Epithelial cell of prostate (primary cell): ENCODE measurements at regions not wholly inside any gene's neighbourhood (a gene's known extent, or its start where the extent isn't known, plus 50 kb on each side); places are given as distances from the start of the nearest gene placed in this dataset.
"Not testable (repeated sequence)": the region's sequence is repeated elsewhere in the genome, so short reads cannot be mapped to it uniquely, and the experiment has no call there.

Experiments
- DNase-seq: peaks from one replicate; pipeline ENCODE4 v3.0.0-alpha.2; 2011; ENCODE audit warnings: low read depth, low spot score
- H3K27ac ChIP-seq: fragments of 450-650 bp; 2 replicates; pipeline ENCODE4 v1.5.1; 2017; ENCODE audit warnings: mild to moderate bottlenecking

DNA sequence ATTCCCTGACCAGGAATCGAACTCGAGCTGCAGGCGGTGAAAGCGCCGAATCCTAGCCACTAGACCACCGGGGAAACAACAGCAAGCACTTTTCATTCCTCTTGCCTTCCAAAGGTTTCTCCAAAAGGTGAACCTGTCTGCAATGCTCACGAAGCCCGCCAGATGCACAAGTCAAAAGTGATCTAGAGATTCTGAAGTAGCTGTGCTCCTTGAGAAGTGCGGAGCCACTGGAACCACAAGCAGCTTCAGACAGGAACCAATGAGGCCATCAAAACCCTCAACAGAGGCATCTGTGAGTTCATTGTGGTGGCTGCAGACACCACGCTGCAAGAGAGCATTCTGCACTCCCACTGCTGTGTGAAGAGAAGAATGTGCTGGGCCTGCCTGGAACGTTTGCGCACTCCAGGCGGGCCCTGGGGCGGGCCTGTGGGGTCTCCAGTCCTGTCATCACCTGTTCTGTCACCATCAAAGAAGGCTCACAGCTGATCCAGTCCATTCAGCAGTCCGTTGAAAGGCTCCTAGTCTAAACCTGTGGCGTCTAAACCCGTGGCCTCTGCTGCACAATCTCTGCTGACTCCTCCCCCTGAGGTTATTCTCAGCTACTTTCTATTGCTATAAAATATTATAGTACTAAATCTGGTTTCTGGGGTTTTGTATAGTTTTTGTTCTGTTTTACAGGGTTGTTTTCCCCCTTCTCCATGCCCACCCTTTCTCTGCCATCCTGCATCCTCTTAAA lies 89.5 kb upstream of the FCGR1A start:
- H3K27ac ChIP-seq, DNase-seq: not testable (repeated sequence)

DNA sequence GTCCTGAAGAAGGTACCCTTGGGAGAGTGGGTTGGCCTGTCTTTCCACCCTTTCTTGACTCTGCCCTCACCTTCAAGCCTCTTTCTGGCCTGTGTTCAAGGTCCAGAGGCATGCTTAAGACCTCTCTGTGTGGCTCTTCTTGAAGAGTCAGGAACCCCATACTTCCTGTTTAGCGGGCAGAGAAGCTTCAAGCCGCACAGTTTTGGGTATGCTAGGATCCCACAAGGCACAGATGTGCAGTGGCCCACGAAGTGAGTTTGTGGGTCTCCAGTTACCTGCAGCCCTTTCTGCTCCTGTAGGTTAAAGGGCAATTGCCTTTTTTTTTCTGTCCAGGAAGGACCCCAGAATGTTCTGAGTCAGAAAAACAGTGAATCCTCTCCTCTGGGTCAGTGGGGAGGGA lies 87.4 kb upstream of the FCGR1A start:
- not testable (repeated sequence) for H3K27ac ChIP-seq, DNase-seq

DNA sequence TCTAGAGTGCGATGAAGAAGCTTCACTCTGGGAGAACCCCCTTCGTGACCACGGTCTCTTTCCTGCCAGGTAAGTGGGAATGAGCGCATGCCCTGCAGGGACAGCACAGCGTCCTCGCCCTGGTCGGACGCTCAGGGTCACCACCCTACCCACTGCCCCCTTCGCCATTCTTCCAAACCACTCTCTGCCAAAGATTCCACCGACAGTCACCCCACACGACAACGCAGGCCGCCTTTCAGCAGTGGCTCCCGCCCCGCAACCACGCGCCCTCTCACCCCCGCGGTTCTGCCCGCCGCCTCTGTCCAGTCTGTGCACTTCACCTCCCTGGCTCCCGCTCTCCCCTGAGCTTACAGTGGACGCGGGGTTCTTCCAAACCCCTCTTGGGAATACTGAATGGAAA lies 82.3 kb upstream of the FCGR1A start:
- DNase-seq, H3K27ac ChIP-seq: not testable (repeated sequence)

DNA sequence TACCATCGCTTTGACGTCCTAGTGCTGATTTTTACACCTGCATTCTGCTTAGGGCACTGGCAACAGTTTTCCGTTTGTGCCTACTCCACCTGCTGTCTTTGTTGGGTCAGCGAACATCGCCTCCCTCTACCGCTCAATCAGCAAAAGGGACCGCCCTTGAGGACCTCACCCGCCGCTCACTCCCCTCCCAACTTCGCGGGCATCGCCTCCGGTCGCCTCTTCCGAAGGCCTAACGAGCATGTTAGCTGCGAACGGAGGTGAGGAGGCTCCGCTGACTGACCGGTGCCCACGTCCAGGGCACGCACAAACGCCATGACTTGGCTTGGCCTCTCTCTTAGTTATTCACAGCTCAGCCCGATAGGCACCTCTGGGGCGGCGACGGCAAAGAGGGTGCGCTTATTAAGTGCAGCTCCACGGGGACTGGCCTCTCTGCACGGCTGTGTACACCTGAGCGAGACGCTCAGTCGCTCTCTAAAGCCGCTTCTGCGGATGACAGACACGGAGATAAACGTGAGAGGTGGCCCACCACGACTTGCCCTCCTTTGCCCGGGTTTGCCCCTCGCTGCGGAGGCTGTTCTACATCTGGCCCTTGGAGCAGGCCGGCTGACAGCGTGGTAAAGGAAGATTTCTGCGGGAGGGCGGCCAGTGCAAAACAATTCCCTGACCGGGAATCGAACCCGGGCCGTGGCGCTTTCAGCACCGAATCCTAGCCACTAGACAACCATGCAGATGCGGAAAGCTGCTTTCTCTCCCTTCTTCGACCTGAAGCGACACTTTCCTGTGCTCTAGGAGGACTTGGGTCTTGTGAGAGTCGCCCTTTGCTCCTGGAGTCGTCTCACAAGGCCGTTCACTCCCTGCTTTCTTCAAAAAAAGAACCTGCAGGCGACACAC lies 81.6 kb upstream of the FCGR1A start:
- not testable (repeated sequence) for DNase-seq, H3K27ac ChIP-seq

DNA sequence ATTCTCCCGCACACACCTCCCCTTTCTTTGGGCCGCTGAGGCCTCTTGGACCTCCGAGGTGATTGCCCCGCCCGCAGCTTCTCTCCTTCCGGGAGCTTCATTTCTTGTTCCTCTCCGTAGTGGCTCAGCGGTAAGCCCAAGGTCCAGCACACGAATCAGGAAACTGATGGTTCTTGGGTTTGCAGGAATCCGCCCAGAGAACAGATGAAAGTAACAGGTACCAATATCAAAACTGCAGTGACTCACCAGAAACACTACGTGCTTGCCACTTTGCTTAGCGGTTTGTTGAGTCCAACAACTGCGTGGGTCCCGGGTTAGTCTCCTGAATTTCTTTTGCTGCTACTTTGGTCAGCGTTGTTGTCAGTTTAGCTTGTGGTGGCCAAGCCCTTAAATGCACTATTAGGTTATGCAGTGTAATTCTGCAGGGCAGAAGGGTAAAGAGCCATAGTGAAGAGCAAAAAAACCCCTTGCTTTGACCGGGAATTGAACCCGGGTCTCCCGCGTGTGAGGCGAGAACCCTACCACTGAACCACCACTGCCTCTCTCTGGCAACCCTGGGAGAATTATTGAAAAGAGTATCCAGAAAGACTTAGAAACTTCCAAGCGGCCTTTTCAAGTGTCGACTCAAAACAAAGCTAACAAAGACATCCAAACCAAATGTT lies 74.2 kb upstream of the FCGR1A start:
- DNase-seq, result not testable (repeated sequence)

DNA sequence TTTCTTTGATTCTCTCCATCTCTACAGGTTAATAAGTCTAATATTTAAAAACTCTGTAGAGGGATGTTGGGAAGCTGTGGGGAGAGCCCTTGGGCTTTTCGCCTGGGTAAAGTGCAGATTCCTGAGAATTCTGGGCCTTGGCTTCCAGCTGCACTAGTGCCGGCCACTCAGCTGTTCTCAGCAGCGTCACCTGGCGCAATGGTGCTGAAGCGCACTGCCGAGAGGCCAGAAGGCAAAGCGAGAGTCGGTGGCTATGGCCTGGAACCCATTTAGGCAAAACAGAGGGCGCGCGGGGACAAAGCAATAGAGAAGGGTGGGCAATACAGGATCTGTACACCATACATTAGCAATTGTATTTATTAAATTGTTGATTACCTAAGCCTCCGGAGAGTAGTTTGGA lies 70.8 kb upstream of the FCGR1A start:
- not testable (repeated sequence) for DNase-seq, H3K27ac ChIP-seq

More for the DNA sequence above, 74.2 kb upstream of the FCGR1A start:
- not testable (repeated sequence) for H3K27ac ChIP-seq

DNA sequence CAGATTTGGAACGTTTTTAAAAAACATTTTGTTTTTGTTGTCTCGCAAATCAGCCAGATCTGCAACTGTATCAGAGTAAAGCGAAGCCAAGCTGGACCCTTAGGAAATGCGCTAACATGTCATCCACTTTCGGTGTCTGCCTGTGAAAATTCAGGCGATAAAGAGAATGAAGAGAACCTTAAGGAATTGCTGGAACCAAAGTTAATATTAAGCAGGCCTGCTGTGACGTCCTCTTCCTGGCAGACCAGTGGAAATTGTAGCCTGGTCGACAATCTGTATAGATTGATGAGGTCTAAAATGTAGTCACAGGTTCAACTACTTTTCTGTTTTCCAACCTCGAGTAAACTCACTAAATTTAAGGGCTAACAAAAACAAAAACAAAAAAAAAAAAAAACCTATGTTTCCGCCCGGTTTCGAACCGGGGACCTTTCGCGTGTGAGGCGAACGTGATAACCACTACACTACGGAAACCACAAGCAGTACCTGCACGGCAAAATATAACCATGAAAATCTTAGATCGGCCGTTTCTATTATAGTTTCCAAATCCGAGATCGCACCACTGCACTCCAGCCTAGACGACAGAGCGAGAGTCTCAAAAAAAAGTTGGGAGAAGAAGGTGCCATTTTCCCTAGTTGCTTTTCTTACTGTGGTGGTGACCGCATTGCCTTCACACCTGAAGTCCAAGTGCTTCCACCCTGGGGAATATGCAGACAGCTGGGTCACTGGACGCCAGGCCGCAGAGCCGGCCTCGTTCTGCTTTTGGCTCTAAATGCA lies 70.2 kb upstream of the FCGR1A start:
- DNase-seq, H3K27ac ChIP-seq: not testable (repeated sequence)

DNA sequence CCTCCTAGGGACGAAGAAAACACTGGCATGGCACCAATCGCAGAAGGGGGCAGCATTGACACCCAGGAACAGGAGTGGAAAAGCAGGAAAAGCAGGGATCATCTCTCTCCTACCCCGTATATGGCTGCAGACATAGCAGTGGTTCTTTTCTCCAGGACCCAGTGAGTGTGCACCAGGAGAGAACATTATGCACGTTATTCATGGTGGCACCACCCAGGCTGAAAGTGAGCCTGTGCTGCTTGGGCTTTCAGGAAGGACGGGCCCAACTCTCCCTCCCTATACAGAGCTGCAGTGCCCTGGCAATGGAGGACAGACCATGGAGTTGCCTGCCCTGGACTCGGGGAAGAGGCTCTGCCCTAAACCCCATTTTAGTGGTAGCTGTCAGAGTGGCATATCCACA lies 69.0 kb upstream of the FCGR1A start:
- DNase-seq, H3K27ac ChIP-seq: not testable (repeated sequence)

DNA sequence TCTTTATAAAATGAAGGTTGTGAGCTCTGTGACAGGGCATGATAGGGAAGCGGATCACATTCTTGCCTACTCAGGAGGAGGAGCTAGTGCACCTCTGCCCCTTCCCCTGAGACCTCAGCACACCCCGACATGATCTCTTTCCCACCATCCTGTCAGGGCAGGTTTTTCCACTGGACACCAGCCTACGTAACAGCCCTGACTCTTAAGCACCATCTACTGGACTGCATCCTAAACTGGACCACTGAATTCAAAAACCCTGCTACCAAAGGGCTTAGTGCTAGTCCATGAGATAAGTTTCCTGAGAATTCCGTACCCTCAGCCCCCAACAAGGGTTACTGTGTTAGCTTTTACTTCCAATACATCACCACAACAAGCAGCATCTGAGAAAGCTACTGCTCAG lies 68.5 kb upstream of the FCGR1A start:
- DNase-seq, H3K27ac ChIP-seq: not testable (repeated sequence)

DNA sequence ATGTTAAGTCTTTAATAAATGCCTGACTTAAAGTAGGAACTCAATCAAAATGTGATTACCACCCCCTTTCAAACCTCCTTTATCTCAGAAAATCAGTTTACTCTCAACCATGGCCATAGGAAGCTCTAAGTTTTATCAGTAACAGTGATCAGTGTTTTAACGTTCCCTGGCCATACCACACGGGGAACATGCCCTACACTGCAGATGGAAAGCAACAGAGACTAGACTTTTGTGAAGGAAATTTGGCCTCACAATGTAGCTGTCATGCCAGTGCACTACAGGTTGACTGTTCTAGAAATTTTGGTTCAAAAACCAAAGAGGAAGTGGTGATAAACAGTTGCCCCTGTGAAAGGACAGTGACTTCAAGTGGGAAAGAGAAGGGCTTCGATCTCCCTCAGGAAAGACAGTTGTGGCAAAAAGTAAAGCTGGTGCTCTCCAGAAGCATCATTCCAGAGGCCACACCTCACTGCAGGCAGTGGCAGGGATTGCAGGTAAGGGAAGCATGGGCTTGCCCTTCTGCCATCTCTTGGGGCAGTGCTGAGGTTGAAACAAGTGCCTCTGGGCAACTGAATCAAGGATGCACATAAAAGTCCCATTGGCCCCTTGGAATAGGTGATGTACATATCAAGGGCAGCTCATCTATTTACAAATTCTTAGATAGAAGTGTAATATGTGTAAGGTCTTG lies 57.7 kb upstream of the FCGR1A start:
- not testable (repeated sequence) for H3K27ac ChIP-seq, DNase-seq

DNA sequence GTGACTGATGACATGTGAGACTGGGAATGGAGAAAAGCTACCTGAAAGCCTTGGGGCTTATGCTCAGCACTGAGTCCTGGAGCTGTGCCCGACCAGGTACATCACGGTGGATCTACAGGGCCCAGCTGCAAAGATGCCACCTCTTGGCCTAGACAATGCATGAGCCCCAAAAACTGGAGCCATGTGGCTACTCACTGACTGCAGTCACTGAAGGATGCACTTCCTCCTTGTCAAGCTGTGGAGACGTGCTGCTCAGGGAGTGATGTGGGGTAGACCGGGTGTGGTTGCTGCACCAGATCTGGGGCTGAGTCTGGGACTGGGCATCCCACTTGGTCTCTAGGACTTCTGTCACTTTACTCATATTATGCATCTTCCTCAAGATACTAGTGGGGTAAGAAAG lies 55.8 kb upstream of the FCGR1A start:
- DNase-seq, H3K27ac ChIP-seq: not testable (repeated sequence)

DNA sequence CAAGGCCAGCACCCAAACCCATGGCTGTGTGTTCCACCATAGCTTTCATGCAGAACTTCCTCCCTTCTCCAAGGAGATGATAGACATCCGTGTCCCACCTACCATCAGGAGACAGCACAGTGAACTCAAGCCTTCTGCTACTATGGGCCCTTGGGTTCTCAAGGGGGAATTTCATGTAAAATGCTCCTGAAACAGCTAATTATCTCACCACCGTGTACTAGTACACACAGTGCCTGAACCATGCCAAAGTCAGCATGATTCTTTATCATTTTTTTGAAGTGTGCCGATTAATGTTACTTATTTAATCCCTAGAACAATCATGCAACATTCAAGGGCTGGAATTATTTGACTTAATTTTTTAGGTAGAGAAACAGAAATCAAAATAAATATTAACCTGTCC lies 53.9 kb upstream of the FCGR1A start:
- H3K27ac ChIP-seq, DNase-seq: not testable (repeated sequence)
